Esophagus squamous epithelium (tissue), 5 donors: ENCODE measurements at regions not wholly inside any gene's neighbourhood (a gene's known extent, or its start where the extent isn't known, plus 50 kb on each side); places are given as distances from the start of the nearest gene placed in this dataset.

Source experiments
- DNase-seq: peaks from one replicate; lab custom pipeline; 2025; lab: John Stamatoyannopoulos, UW
- H3K27ac ChIP-seq, 4 donors: fragments of 200-600 bp; sonication (generic); one replicate each; pipeline ENCODE4 v1.5.1; 2016 to 2019; ENCODE audit warnings: mild to moderate bottlenecking in 1 of 4
- H3K27me3 ChIP-seq, 4 donors: fragments of 200-600 bp; sonication (generic); 1 replicate in 3 of 4; 2 replicates in 1 of 4; pipeline versions ENCODE4 v1.5.1 to v1.6.0; 2017 to 2021; ENCODE audit warnings: antibody characterized with exemption in 1 of 4
- H3K36me3 ChIP-seq, 3 donors: fragments of 200-600 bp; sonication (generic); one replicate each; pipeline ENCODE4 v1.5.1; 2016 to 2019
- H3K4me1 ChIP-seq, 3 donors: fragments of 200-600 bp; sonication (generic); one replicate each; pipeline ENCODE4 v1.5.1; 2017 to 2019
- H3K4me3 ChIP-seq, 4 donors: fragments of 200-600 bp; sonication (generic); 1 replicate in 3 of 4; 2 replicates in 1 of 4; pipeline ENCODE4 v1.5.1; 2016 to 2019; ENCODE audit warnings: mild to moderate bottlenecking in 2 of 4, moderate library complexity in 1 of 4
- H3K9me3 ChIP-seq, 3 donors: fragments of 200-600 bp; sonication (generic); one replicate each; pipeline ENCODE4 v1.5.1; 2016 to 2019
- POLR2A ChIP-seq, 4 donors: fragments of 450-650 bp; IDR thresholded peaks; one replicate each; pipeline ENCODE4 v1.6.1; 2017; ENCODE audit warnings: antibody characterized with exemption in 4 of 4, mild to moderate bottlenecking in 4 of 4, moderate library complexity in 3 of 4
- WGBS, 2 donors: methylation state at CpG; one replicate each; pipeline ENCODE4 v1.1.5; 2018; 5-methylcytosine and 5-hydroxymethylcytosine counted together
- intact Hi-C: fragments of 100-400 bp; cut with DNase I; formaldehyde crosslinking; loops from one replicate; pipeline ENCODE4 v1.15.0; 2022
- TF ChIP-seq, protein P1 (sequence below), 6 experiments: fragments of 450-650 bp in 4 of 6; fragments of 200-600 bp in 2 of 6; sonication (generic) in 2 of 6; IDR thresholded peaks; one replicate each; pipeline ENCODE4 v1.5.1; 2016 to 2019; ENCODE audit warnings: antibody characterized with exemption in 6 of 6, mild to moderate bottlenecking in 4 of 6, moderate library complexity in 4 of 6
- donor health status: DM: yes; HTN: yes; CAD: no.

DNA sequence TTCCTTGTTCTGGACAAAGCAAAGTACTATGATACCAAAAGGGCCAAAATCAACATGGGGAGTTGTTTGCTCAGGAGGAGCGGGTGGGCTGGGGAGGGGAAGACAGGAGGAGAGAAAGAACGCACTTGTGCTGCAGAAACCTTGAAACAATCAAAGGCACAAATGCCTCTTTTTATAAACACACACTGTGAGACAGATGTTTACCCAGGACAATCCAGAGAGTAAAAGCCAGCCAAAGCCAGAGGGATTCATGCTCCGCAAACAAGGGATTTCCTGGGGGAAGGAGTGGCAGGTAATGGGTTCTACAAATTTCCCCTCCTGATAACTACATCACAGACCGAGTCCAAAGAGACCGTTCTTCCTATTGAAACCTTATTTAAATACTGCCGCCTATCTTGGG, 323.5 kb upstream of the SKOR2 start:
- TF ChIP-seq POLR2A (IDR thresholded peaks at IDR 0.05): no peak
- TF ChIP-seq, protein P1, sequence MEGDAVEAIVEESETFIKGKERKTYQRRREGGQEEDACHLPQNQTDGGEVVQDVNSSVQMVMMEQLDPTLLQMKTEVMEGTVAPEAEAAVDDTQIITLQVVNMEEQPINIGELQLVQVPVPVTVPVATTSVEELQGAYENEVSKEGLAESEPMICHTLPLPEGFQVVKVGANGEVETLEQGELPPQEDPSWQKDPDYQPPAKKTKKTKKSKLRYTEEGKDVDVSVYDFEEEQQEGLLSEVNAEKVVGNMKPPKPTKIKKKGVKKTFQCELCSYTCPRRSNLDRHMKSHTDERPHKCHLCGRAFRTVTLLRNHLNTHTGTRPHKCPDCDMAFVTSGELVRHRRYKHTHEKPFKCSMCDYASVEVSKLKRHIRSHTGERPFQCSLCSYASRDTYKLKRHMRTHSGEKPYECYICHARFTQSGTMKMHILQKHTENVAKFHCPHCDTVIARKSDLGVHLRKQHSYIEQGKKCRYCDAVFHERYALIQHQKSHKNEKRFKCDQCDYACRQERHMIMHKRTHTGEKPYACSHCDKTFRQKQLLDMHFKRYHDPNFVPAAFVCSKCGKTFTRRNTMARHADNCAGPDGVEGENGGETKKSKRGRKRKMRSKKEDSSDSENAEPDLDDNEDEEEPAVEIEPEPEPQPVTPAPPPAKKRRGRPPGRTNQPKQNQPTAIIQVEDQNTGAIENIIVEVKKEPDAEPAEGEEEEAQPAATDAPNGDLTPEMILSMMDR (IDR thresholded peaks at IDR 0.05): no peak
- intact Hi-C loops: no loop called here
- Histone ChIP-seq H3K27ac (no peak overlapping the region), H3K27me3 (peaks cover 0 to 35% (median 0%) of the 10 kb centered on the region in 4 donors), H3K4me1 (no peaks in the 10 kb centered on the region), H3K4me3 (no peak overlapping the region), H3K9me3 (no peaks in the 10 kb centered on the region), H3K36me3 (no peaks in the 10 kb centered on the region)
- WGBS, 2 donors: 27 to 43% methylated on average over 5 to 6 of the region's 6 CpGs
- DNase-seq: no peak

DNA sequence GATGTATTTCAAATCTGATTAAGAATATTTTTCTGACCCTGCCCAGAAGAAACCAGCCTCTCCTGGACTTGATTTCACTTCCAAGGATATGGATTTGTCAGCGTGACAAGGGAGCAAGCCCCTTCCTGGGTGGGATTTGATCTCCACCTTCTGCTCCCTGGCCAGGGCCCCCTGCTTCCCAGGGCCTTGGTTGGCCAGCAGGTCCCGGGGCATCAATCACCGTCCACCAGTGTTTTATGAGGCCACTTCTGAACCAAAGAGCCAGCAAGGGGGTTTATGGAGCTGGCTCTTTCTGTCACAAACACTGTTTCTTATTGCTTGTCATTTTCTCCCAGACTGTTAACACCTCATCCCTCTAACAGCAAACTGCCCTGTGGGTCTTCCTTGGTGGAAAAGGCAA, 320.5 kb upstream of the SKOR2 start:
- Histone ChIP-seq H3K27me3 (peaks cover 0 to 35% (median 0%) of the 10 kb centered on the region in 4 donors), H3K4me1 (no peaks in the 10 kb centered on the region), H3K27ac (no peak overlapping the region), H3K36me3 (no peaks in the 10 kb centered on the region), H3K4me3 (no peak overlapping the region), H3K9me3 (no peaks in the 10 kb centered on the region)
- no CpG with 5 or more reads among the region's 3 CpGs for WGBS, 2 donors
- TF ChIP-seq, protein P1 (IDR thresholded peaks at IDR 0.05): no peak
- TF ChIP-seq POLR2A (IDR thresholded peaks at IDR 0.05): no peak
- intact Hi-C loops: no loop called here
- no peak for DNase-seq

DNA sequence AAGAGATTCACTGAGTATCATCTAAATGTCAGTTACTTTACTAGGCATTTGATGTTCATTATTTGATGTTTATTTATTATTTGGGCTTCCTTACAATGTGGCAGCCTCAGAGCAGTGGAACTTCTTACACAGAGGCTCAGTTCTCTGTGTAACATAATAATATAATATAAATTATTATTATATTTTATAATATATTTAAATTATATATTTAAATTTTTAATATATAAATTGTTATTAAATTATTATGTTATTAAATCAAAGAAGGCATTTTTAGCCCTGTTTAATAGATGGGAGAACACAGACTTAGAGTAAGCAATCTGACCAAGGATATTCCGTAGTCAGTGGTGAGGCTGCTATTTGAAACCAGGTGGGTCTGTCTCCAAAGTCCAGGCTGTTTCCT, 315.3 kb upstream of the SKOR2 start:
- 76 to 77% methylated on average over 1 of the region's 1 CpG for WGBS, 2 donors

DNA sequence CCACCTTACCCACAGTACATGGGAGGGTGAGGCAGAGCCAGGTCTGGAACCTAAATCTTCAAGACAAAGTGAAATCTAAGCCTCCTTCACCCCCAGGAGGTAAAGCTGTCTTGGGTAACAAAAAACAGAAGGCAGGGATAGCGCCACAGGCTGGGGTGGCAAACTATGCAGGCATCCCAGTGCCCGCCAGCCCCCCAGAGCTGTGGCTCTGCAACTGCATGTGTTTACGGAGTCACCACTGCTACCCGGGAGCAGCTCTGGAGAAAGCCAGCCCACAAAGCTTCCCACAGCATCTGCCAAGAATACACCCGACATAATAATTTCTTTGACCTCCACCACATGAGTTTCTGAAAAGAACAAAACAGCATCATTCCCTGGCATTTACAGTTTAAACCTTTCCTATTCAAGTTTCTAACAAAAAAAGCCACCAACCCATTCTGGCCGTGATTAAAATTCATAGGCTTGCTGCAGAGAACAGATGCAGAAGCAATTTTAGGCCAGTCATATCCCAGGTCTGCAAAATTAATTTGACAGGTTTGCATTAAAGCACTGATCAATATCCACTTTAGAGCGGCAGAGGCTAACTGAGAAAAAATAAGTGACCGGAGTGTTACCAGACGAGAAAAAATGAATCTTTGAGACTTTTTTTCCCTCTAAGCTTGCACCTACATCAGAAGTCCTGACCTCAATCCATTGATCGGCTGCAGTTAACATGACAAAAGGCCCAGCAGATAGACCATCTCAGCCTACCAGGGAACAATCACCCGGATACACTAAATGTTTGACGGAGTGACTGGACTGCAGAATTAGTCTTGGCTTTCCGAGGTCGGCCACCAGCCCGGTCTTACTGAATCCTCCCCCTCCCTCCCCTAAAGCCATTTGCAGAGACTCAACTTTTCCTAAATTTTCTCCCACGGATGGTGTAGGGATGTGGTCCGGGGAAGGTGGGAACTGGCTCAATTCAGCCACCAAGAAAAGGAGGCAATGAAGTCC, 309.6 kb upstream of the SKOR2 start:
- no peak for DNase-seq

More for the DNA sequence above, 315.3 kb upstream of the SKOR2 start:
- Histone ChIP-seq H3K27ac (no peak overlapping the region), H3K9me3 (no peaks in the 10 kb centered on the region), H3K36me3 (no peaks in the 10 kb centered on the region), H3K4me1 (no peaks in the 10 kb centered on the region), H3K27me3 (peaks cover 0 to 30% (median 0%) of the 10 kb centered on the region in 4 donors), H3K4me3 (no peak overlapping the region)
- TF ChIP-seq, protein P1 (IDR thresholded peaks at IDR 0.05): no peak
- TF ChIP-seq POLR2A (IDR thresholded peaks at IDR 0.05): no peak
- no peak for DNase-seq
- intact Hi-C loops: no loop called here

More for the DNA sequence above, 309.6 kb upstream of the SKOR2 start:
- no peaks in the 10 kb centered on the region for H3K36me3 ChIP-seq
- peaks cover 0 to 39% (median 0%) of the 10 kb centered on the region in 4 donors for H3K27me3 ChIP-seq
- intact Hi-C loops: no loop called here
- H3K9me3 ChIP-seq: no peaks in the 10 kb centered on the region
- TF ChIP-seq POLR2A (IDR thresholded peaks at IDR 0.05): no peak
- TF ChIP-seq, protein P1 (IDR thresholded peaks at IDR 0.05): no peak
- H3K27ac ChIP-seq: no peak overlapping the region
- whole genome bisulfite sequencing, 2 donors: 45 to 56% methylated on average over 16 to 17 of the region's 17 CpGs
- H3K4me3 ChIP-seq: no peak overlapping the region
- H3K4me1 ChIP-seq: no peaks in the 10 kb centered on the region
